ENCODE measurements at regions not wholly inside any gene's neighbourhood (a gene's known extent, or its start where the extent isn't known, plus 50 kb on each side); places are given as distances from the start of the nearest gene placed in this dataset.

- no peaks in the 10 kb centered on the region for H3K36me3 Mint-ChIP-seq (ENCODE audit: low read depth)
- no peaks in the 10 kb centered on the region for H3K27me3 Mint-ChIP-seq
- no peak overlapping the region for H3K27ac Mint-ChIP-seq
- H3K4me3 Mint-ChIP-seq = no peak overlapping the region
- H3K9me3 Mint-ChIP-seq = peaks cover 2% of the 10 kb centered on the region
- no peak for DNase-seq
- no peaks in the 10 kb centered on the region for H3K4me1 Mint-ChIP-seq (ENCODE audit: low read depth)
Measured at GRCh38 chr2:220871909-220872308, 700.2 kb downstream of the EPHA4 start.

- H3K36me3 Mint-ChIP-seq (ENCODE audit: low read depth) = no peaks in the 10 kb centered on the region
- H3K27me3 Mint-ChIP-seq = no peaks in the 10 kb centered on the region
Measured at GRCh38 chr2:220876080-220876824, 695.9 kb downstream of the EPHA4 start.

GRCh38 chr2:220877491-220877890, 694.6 kb downstream of the EPHA4 start:
- Mint-ChIP-seq H3K4me1 (ENCODE audit: low read depth) (no peaks in the 10 kb centered on the region), H3K4me3 (no peak overlapping the region), H3K9me3 (no peaks in the 10 kb centered on the region), H3K36me3 (ENCODE audit: low read depth) (no peaks in the 10 kb centered on the region), H3K27ac (no peak overlapping the region), H3K27me3 (no peaks in the 10 kb centered on the region)
- no peak for DNase-seq

More at GRCh38 chr2:220876080-220876824, 695.9 kb downstream of the EPHA4 start:
- DNase-seq = no peak
- Mint-ChIP-seq H3K4me3 (no peak overlapping the region), H3K4me1 (ENCODE audit: low read depth) (no peaks in the 10 kb centered on the region), H3K27ac (no peak overlapping the region), H3K9me3 (no peaks in the 10 kb centered on the region)

- H3K9me3 Mint-ChIP-seq = no peaks in the 10 kb centered on the region
- no peak overlapping the region for H3K4me3 Mint-ChIP-seq
- H3K27ac Mint-ChIP-seq = no peak overlapping the region
- no peak for DNase-seq
- H3K27me3 Mint-ChIP-seq = no peaks in the 10 kb centered on the region
- no peaks in the 10 kb centered on the region for H3K4me1 Mint-ChIP-seq (ENCODE audit: low read depth)
- H3K36me3 Mint-ChIP-seq (ENCODE audit: low read depth) = no peaks in the 10 kb centered on the region
Measured at GRCh38 chr2:220877897-220878296, 694.2 kb downstream of the EPHA4 start.

- no peaks in the 10 kb centered on the region for H3K27me3 Mint-ChIP-seq
- no peak overlapping the region for H3K4me3 Mint-ChIP-seq
- no peaks in the 10 kb centered on the region for H3K4me1 Mint-ChIP-seq (ENCODE audit: low read depth)
Measured at GRCh38 chr2:220880623-220881596, 691.2 kb downstream of the EPHA4 start.

GRCh38 chr2:220882507-220882906, 689.6 kb downstream of the EPHA4 start:
- DNase-seq = no peak
- Mint-ChIP-seq H3K4me3 (no peak overlapping the region), H3K36me3 (ENCODE audit: low read depth) (no peaks in the 10 kb centered on the region), H3K27ac (no peak overlapping the region), H3K9me3 (no peaks in the 10 kb centered on the region), H3K4me1 (ENCODE audit: low read depth) (no peaks in the 10 kb centered on the region), H3K27me3 (no peaks in the 10 kb centered on the region)

More at GRCh38 chr2:220880623-220881596, 691.2 kb downstream of the EPHA4 start:
- H3K9me3 Mint-ChIP-seq = no peaks in the 10 kb centered on the region
- no peaks in the 10 kb centered on the region for H3K36me3 Mint-ChIP-seq (ENCODE audit: low read depth)
- no peak for DNase-seq
- H3K27ac Mint-ChIP-seq = no peak overlapping the region

- no peak for DNase-seq
- H3K27ac Mint-ChIP-seq = no peak overlapping the region
- no peaks in the 10 kb centered on the region for H3K9me3 Mint-ChIP-seq
- no peak overlapping the region for H3K4me3 Mint-ChIP-seq
- H3K4me1 Mint-ChIP-seq (ENCODE audit: low read depth) = no peaks in the 10 kb centered on the region
- H3K36me3 Mint-ChIP-seq (ENCODE audit: low read depth) = no peaks in the 10 kb centered on the region
- H3K27me3 Mint-ChIP-seq = peaks cover 8% of the 10 kb centered on the region
Measured at GRCh38 chr2:220885593-220885992, 686.5 kb downstream of the EPHA4 start.

GRCh38 chr2:220887271-220887870, 684.7 kb downstream of the EPHA4 start:
- Mint-ChIP-seq H3K4me1 (ENCODE audit: low read depth) (no peaks in the 10 kb centered on the region), H3K27ac (no peak overlapping the region), H3K27me3 (peaks cover 8% of the 10 kb centered on the region), H3K36me3 (ENCODE audit: low read depth) (no peaks in the 10 kb centered on the region), H3K9me3 (no peaks in the 10 kb centered on the region), H3K4me3 (no peak overlapping the region)
- no peak for DNase-seq

- no peak for DNase-seq
- H3K27me3 Mint-ChIP-seq = peaks cover 8% of the 10 kb centered on the region
- no peaks in the 10 kb centered on the region for H3K4me1 Mint-ChIP-seq (ENCODE audit: low read depth)
Measured at GRCh38 chr2:220887876-220888275, 684.2 kb downstream of the EPHA4 start.

GRCh38 chr2:220890931-220891330, 681.2 kb downstream of the EPHA4 start:
- peaks cover 8% of the 10 kb centered on the region for H3K27me3 Mint-ChIP-seq
- no peak overlapping the region for H3K4me3 Mint-ChIP-seq
- no peaks in the 10 kb centered on the region for H3K9me3 Mint-ChIP-seq
- H3K4me1 Mint-ChIP-seq (ENCODE audit: low read depth) = no peaks in the 10 kb centered on the region
- no peak for DNase-seq
- H3K27ac Mint-ChIP-seq = no peak overlapping the region
- no peaks in the 10 kb centered on the region for H3K36me3 Mint-ChIP-seq (ENCODE audit: low read depth)

More at GRCh38 chr2:220887876-220888275, 684.2 kb downstream of the EPHA4 start:
- H3K4me3 Mint-ChIP-seq = no peak overlapping the region
- H3K36me3 Mint-ChIP-seq (ENCODE audit: low read depth) = no peaks in the 10 kb centered on the region
- H3K9me3 Mint-ChIP-seq = no peaks in the 10 kb centered on the region
- H3K27ac Mint-ChIP-seq = no peak overlapping the region

- Mint-ChIP-seq H3K27ac (no peak overlapping the region), H3K27me3 (peaks cover 8% of the 10 kb centered on the region), H3K4me3 (no peak overlapping the region), H3K36me3 (ENCODE audit: low read depth) (no peaks in the 10 kb centered on the region), H3K9me3 (no peaks in the 10 kb centered on the region), H3K4me1 (ENCODE audit: low read depth) (no peaks in the 10 kb centered on the region)
- DNase-seq = no peak
Measured at GRCh38 chr2:220891405-220891804, 680.7 kb downstream of the EPHA4 start.

- Mint-ChIP-seq H3K27me3 (peaks cover 8% of the 10 kb centered on the region), H3K36me3 (ENCODE audit: low read depth) (no peaks in the 10 kb centered on the region), H3K4me1 (ENCODE audit: low read depth) (no peaks in the 10 kb centered on the region), H3K9me3 (no peaks in the 10 kb centered on the region), H3K4me3 (no peak overlapping the region), H3K27ac (no peak overlapping the region)
- no peak for DNase-seq
Measured at GRCh38 chr2:220892018-220892634, 680.0 kb downstream of the EPHA4 start.

- no peak for DNase-seq
- Mint-ChIP-seq H3K27ac (no peak overlapping the region), H3K9me3 (no peaks in the 10 kb centered on the region), H3K4me1 (ENCODE audit: low read depth) (no peaks in the 10 kb centered on the region), H3K4me3 (no peak overlapping the region), H3K36me3 (ENCODE audit: low read depth) (no peaks in the 10 kb centered on the region), H3K27me3 (peaks cover 8% of the 10 kb centered on the region)
Measured at GRCh38 chr2:220893411-220893810, 678.7 kb downstream of the EPHA4 start.

- no peak overlapping the region for H3K27ac Mint-ChIP-seq
- H3K9me3 Mint-ChIP-seq = no peaks in the 10 kb centered on the region
- no peak overlapping the region for H3K4me3 Mint-ChIP-seq
- H3K27me3 Mint-ChIP-seq = peaks cover 6% of the 10 kb centered on the region
- no peaks in the 10 kb centered on the region for H3K36me3 Mint-ChIP-seq (ENCODE audit: low read depth)
- no peaks in the 10 kb centered on the region for H3K4me1 Mint-ChIP-seq (ENCODE audit: low read depth)
- no peak for DNase-seq
Measured at GRCh38 chr2:220894069-220894468, 678.0 kb downstream of the EPHA4 start.

All from activated T-cell treated with anti-CD3 and anti-CD28 coated beads, Interleukin-2, amount 50 U/mL, for 24 hours (primary cell).